ENCODE measurements at regions not wholly inside any gene's neighbourhood (a gene's known extent, or its start where the extent isn't known, plus 50 kb on each side); places are given as distances from the start of the nearest gene placed in this dataset.

GRCh38 chr4:166274136-166274761 is 401.2 kb downstream of the TLL1 start:
- FAIRE-seq: no peak

- FAIRE-seq: no peak
These were observed 401.7 kb downstream of the TLL1 start for GRCh38 chr4:166274775-166275174.

GRCh38 chr4:166277401-166277800 is 404.4 kb downstream of the TLL1 start:
- FAIRE-seq: no peak

- no peak for FAIRE-seq
These were observed 404.8 kb downstream of the TLL1 start for GRCh38 chr4:166277853-166278252.

GRCh38 chr4:166279261-166279660 is 406.2 kb downstream of the TLL1 start:
- no peak for FAIRE-seq

GRCh38 chr4:166280642-166281041 is 407.6 kb downstream of the TLL1 start:
- no peak for FAIRE-seq

- FAIRE-seq: peak; percentile 27
These were observed 409.2 kb downstream of the TLL1 start for GRCh38 chr4:166282081-166282770.

GRCh38 chr4:166284221-166284620 is 411.2 kb downstream of the TLL1 start:
- FAIRE-seq: no peak

- FAIRE-seq: no peak
These were observed 417.4 kb downstream of the TLL1 start for GRCh38 chr4:166290426-166290825.

- no peak for FAIRE-seq
These were observed 420.5 kb downstream of the TLL1 start for GRCh38 chr4:166293556-166293955.

GRCh38 chr4:166301266-166301665 is 428.2 kb downstream of the TLL1 start:
- no peak for FAIRE-seq

- no peak for FAIRE-seq
These were observed 435.6 kb downstream of the TLL1 start for GRCh38 chr4:166308647-166309046.

- no peak for FAIRE-seq
These were observed 436.2 kb downstream of the TLL1 start for GRCh38 chr4:166309286-166309685.

GRCh38 chr4:166311169-166311568 is 438.1 kb downstream of the TLL1 start:
- no peak for FAIRE-seq

- FAIRE-seq: no peak
These were observed 439.1 kb downstream of the TLL1 start for GRCh38 chr4:166312166-166312565.

- no peak for FAIRE-seq
These were observed 441.9 kb downstream of the TLL1 start for GRCh38 chr4:166314902-166315301.

- FAIRE-seq: no peak
These were observed 442.9 kb downstream of the TLL1 start for GRCh38 chr4:166315721-166316467.

- no peak for FAIRE-seq
These were observed 445.9 kb downstream of the TLL1 start for GRCh38 chr4:166318810-166319525.

GRCh38 chr4:166323250-166323649 is 450.2 kb downstream of the TLL1 start:
- no peak for FAIRE-seq

- FAIRE-seq: no peak
These were observed 451.3 kb downstream of the TLL1 start for GRCh38 chr4:166324321-166324720.

- no peak for FAIRE-seq
These were observed 462.4 kb downstream of the TLL1 start for GRCh38 chr4:166335256-166335938.

- no peak for FAIRE-seq
These were observed 469.0 kb downstream of the TLL1 start for GRCh38 chr4:166341992-166342391.

GRCh38 chr4:166363198-166363597 is 490.2 kb downstream of the TLL1 start:
- FAIRE-seq: no peak
